GM18873 (cell line): ENCODE measurements at regions not wholly inside any gene's neighbourhood (a gene's known extent, or its start where the extent isn't known, plus 50 kb on each side); places are given as distances from the start of the nearest gene placed in this dataset.
"Not testable (repeated sequence)": the region's sequence is repeated elsewhere in the genome, so short reads cannot be mapped to it uniquely, and the experiment has no call there.

Experiments used
- ATAC-seq: cut with Tn5 transposase; IDR thresholded peaks from one replicate; pipeline ENCODE4 v1.9.1; 2021; ENCODE audit warnings: mild to moderate bottlenecking, moderate library complexity, moderate number of reproducible peaks; ENCODE audit not compliant: unreplicated experiment, low FRiP score

DNA sequence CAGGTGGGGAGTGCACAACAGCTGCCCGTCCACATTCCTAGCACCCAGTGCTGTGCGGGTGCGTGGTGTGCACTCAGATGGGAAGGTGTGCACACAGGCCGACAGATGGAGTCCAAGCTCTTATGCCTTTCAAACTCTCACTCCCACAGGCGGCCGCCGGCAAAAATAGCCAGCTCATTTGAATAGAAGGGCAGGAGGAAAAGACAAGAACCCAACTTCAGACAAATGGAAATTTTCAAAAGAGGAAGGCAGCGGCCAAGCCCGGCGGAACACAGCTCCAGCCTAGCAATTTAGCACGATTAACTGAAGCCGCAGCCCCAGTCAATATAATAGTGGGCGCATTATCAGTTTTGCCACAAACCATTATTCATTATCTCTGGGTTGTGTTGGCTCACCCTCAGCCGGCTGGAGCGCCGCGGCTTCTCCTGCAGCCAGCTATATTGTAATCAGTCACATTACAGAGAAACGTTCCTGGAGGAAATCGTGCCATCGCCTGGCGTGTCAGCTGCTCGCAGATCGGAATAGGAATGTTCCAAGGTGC, 103.9 kb upstream of the SEC14L1 start:
- ATAC-seq: no peak

DNA sequence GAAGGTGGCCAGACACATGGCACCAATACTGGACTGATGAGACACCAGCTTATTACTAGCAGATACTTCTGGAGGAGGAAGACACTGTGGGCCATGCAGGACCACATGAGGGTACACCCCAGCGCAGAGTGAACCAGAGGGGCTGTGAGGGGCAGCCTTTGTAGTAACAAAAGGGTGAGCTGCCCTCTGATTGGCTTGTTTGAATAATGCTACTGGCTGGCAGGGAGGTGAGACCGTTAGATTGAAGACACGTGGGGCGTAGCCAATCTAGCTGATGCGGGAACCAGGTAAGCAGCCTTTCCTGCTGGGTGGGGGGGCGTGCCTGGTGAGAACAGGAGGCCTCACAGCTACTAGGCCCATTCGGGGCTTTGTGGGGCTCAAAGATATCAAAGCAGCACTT, 102.8 kb upstream of the SEC14L1 start:
- no peak for ATAC-seq

DNA sequence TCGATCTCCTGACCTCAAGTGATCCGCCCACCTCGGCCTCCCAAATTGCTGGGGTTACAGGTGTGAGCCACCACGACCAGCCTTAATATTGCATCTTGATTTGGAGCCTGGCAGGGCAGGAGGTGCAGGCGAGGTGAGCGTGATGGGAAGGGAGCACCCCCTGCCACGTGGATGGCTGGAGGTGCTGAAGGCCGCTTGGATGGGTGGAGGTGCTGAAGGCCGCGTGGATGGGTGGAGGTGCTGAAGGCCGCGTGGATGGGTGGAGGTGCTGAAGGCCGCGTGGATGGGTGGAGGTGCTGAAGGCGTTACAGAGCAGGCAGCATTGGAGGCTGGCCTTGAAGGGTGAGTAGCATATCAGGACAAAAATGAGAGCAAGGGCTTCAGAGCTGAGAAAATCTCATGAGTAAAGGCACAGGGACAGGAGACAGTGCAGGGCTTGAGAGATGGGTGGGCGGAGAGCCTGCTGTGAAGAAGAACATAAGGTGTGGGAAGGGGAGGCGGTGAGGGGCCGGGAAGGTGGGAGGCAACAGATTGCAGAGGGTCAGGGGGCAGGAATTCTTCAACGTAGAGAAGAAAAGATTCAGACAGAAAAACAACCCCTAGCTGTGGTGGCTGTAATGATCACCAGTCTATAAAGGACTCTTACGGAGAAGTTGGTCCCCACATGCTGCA, 101.7 kb upstream of the SEC14L1 start:
- no peak for ATAC-seq

DNA sequence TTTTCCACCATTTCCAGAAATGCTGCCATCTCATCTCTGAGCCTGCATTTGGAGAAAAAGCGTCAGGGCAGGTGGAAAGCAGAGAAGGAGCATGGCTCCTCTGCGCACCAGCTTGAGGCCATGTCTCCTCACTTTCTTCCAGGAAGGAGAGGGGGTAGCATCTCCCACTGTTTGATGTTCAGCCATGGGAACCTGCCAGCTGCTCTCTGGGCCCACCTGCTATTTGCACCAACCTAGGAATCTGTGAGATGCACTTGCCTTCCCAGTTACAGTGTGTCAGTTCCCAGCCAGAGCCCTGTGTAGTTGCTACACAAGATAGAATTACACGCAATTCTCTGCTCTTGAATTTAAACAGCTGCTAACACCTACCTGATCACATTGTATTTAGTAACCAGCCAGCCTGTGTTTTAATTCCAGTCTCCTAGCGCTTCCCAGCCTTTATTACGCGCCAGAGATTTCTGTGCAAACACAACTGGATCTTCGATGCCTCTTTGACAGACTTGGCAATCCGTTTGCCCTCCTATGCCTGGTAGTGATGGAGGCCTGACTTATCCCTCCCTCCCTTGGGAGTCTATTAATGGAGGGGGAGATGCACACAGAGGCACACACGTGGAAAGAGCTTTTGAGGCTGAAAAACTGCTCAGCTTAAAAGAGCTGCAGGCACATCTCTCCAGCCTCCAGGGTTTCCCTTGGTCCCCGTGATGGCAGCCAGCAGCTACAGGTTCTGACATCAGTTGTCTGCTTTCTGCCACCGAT, 98.1 kb upstream of the SEC14L1 start:
- ATAC-seq: no peak

GRCh38 chr17:77045441-77046041, 95.2 kb upstream of the SEC14L1 start:
- no peak for ATAC-seq

DNA sequence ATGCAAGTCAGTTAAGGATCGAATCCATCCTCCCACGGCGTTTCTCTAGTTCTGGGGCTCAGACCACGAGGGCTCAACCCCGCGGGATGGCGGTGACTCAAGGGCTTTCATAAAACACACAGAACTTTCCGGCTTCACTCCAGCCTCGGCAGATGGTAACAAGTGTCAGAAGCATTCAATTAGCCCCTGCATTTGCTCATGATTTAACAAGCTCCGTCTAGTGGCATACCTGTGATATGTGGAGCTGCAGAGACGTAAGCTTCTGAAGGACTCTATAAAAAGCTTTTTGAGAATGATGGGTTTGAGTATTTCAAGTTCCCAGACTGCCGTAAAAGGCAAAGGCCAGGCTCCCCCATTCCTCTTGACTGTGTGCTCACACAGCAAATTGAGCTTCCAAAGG, 91.3 kb upstream of the SEC14L1 start:
- no peak for ATAC-seq

- ATAC-seq: not testable (repeated sequence)
Measured at GRCh38 chr17:77050901-77051300, 89.9 kb upstream of the SEC14L1 start.

- ATAC-seq: no peak
Measured at GRCh38 chr17:77054936-77055335, 85.8 kb upstream of the SEC14L1 start.

DNA sequence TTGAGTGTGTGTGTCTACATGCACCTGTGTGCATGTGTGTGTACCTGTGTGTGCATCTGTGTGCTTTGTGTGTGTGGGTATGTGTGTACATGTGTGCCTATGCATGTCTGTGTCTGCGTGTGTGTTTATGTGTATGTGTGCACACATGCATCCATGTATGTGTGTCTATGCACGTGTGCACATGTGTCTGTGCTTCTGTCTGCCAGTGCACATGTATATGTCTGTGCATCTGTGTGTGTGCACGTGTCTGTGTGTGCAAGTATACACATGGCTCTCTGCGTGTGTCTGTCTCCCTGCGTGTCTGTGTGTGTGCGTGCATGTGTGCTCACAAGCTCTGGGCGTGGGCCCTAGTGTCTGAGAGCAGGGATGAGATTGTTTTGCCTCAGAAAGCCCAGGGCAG, 85.3 kb upstream of the SEC14L1 start:
- ATAC-seq: no peak

- ATAC-seq: no peak
Measured at GRCh38 chr17:77058016-77058415, 82.8 kb upstream of the SEC14L1 start.

DNA sequence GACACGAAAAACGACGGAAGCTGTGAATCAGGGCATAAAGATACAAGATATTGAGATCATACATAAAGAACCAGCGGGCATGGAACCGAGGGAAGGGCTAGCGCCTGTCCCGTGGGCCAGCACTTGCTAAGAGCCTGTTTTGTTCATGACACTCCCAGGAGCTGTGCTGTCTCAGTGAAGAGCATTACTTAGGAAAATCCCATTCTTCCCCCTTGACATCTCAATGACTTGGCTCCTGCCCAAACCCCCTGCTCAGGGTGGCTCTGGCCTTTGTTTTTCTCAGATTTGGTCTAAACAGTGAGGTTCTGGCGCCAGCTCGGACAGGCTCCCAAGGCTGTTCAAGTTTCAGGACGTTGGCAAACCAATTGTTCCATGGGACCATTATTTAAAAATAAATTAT, 79.1 kb upstream of the SEC14L1 start:
- ATAC-seq: no peak

GRCh38 chr17:77064598-77064997, 76.2 kb upstream of the SEC14L1 start:
- no peak for ATAC-seq

DNA sequence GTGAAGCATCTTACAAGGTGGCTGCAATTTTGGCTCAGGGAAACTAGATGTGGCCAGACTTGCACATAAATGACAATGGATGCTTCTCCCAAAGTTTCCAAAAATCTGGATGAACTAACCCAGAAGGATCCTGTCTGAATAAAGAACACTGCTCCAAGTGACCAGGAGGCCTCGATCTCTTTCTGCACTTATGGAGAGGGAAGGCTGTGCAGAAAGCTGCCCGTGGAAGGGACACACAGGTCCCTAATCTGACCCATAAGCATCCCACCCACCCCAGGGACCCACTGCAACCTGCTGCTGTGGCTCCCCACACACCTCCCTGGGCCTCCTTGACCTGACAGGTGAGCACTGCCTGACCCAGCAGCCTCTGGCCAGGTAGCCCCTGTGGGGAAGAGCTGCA, 74.6 kb upstream of the SEC14L1 start:
- no peak for ATAC-seq

GRCh38 chr17:77066726-77067409, 73.9 kb upstream of the SEC14L1 start:
- ATAC-seq: not testable (repeated sequence)

GRCh38 chr17:77068915-77069314, 71.9 kb upstream of the SEC14L1 start:
- no peak for ATAC-seq

DNA sequence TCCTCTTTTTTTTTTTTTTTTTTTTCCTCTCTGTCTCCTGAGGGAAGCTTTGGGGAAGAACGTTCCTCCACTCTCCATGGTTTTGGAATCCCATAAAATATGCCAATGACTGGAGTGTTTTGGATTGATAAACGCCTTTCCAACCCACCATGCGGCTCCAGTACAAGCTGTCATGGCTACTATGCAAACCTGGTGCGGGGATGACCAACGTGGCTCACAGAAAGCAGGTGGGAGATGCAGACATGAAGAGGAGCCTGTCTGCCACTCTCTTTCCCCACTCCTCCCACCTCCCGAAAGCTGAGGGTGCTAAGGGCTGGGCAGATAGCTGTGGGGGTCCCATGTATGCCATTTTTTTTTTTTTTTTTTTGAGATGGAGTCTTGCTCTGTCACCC, 69.9 kb upstream of the SEC14L1 start:
- no peak for ATAC-seq

- ATAC-seq: no peak
Measured at GRCh38 chr17:77071925-77072490, 68.8 kb upstream of the SEC14L1 start.

- no peak for ATAC-seq
Measured at GRCh38 chr17:77072670-77073069, 68.1 kb upstream of the SEC14L1 start.

DNA sequence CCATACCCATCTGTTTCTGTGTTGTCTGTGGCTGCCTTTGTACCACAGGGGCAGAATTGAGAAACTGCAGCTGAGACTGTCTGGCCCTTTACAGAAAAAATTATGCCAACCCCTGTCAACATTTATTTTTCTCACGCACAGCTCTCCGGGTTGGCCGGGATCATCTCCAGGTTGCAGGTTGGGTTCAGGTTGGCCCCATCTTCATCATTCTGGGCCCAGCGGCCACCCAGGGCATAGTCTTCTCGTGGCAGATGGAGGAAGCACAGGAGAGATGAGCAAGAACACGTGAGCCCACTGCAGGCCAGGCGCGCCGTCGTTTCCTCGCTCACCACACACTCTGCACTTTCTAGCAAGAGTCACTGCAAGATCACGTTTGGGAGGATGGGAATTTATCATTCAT, 66.1 kb upstream of the SEC14L1 start:
- ATAC-seq: no peak

DNA sequence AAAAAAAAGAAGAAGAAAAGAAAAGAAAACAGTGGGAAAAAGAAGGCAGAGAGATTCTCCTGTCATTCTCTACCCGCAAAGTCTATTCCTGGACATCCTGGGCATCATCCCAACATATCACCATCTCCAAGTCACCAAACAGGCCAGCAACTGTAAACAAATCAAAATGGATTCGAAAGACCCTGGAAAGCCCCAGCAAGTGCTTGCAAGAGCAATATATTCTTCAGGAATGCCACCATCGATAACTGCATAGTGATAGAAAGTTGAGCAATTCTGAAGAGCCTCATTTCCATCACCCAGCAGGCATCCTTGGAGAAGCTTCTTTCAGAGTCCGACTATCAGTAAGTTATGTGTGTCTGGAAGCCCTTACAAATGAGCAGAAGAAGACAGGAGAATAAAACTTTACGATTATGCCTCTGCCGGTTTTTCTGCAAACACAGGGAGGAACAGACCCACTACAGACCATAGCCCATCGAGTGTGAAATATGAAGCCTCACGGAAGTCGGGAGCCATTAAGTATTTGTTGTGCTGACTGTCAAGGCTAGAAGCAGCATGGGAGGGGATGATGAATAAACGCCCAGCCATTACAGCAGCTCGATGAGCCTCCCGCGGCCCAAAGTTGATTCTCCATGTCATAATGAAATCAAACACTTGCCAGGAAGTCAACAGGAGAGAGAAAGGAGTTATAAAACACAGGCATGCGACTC, 64.5 kb upstream of the SEC14L1 start:
- ATAC-seq: no peak
